WTC11 (cell line): ENCODE measurements at regions not wholly inside any gene's neighbourhood (a gene's known extent, or its start where the extent isn't known, plus 50 kb on each side); places are given as distances from the start of the nearest gene placed in this dataset.
A peak's percentile ranks its signal among the peaks of the same experiment; 100 is the strongest.

Experiments used
- ATAC-seq: fragments of 200-7000 bp; cut with Tn5 transposase; 2 replicates; pipeline ENCODE4 v1.10.0; 2021; ENCODE audit warnings: mild to moderate bottlenecking, moderate library complexity
- CTCF ChIA-PET: fragments of 300-600 bp; sonication (Branson Sonifier 250); formaldehyde crosslinking; loops from one replicate; lab custom pipeline; 2021; ENCODE audit warnings: antibody characterized with exemption; lab: Charles Lee
- POLR2A ChIA-PET: fragments of 350-600 bp; sonication (Branson Sonifier 250); formaldehyde crosslinking; loops from one replicate; lab custom pipeline; 2021; ENCODE audit warnings: antibody characterized with exemption; lab: Charles Lee
- DNase-seq: peaks from one replicate; pipeline ENCODE4 v3.0.0; 2021; ENCODE audit warnings: low spot score
- H3K27ac Mint-ChIP-seq: 2 replicates; pipeline ENCODE4 v1.8.0; 2021; ENCODE audit warnings: mixed read lengths
- H3K27me3 Mint-ChIP-seq: 2 replicates; pipeline ENCODE4 v1.8.0; 2021; ENCODE audit warnings: low read depth, mild to moderate bottlenecking, moderate library complexity, mixed read lengths
- H3K36me3 Mint-ChIP-seq: 2 replicates; pipeline ENCODE4 v1.8.0; 2021; ENCODE audit warnings: mixed read lengths
- H3K4me1 Mint-ChIP-seq: 2 replicates; pipeline ENCODE4 v1.8.0; 2022; ENCODE audit warnings: mixed read lengths
- H3K4me3 Mint-ChIP-seq: 2 replicates; pipeline ENCODE4 v1.8.0; 2021; ENCODE audit warnings: mild to moderate bottlenecking, moderate library complexity, mixed read lengths
- H3K9me3 Mint-ChIP-seq: 2 replicates; pipeline ENCODE4 v1.8.0; 2021; ENCODE audit warnings: mixed read lengths
- ATF1 ChIP-seq: sonication (generic); formaldehyde crosslinking; IDR thresholded peaks from 2 replicates; pipeline ENCODE4 v1.8.1; 2023; ENCODE audit warnings: mild to moderate bottlenecking, moderate library complexity, missing genetic modification reagents
- CBFB ChIP-seq: sonication (generic); formaldehyde crosslinking; IDR thresholded peaks from 2 replicates; pipeline ENCODE4 v1.8.1; 2022; ENCODE audit warnings: mild to moderate bottlenecking, low read depth, missing genetic modification reagents
- ETV6 ChIP-seq: sonication (generic); formaldehyde crosslinking; IDR thresholded peaks from 2 replicates; pipeline ENCODE4 v1.8.1; 2022; ENCODE audit warnings: mild to moderate bottlenecking, missing genetic modification reagents
- FOXJ3 ChIP-seq: sonication (generic); formaldehyde crosslinking; IDR thresholded peaks from 2 replicates; pipeline ENCODE4 v1.9.0; 2021; ENCODE audit warnings: missing genetic modification reagents, mild to moderate bottlenecking, borderline replicate concordance
- FOXP1 ChIP-seq: sonication (generic); formaldehyde crosslinking; IDR thresholded peaks from 2 replicates; pipeline ENCODE4 v1.8.0; 2022; ENCODE audit warnings: missing genetic modification reagents, mild to moderate bottlenecking, moderate library complexity, borderline replicate concordance
- FOXP4 ChIP-seq: sonication (generic); formaldehyde crosslinking; IDR thresholded peaks from 2 replicates; pipeline ENCODE4 v1.8.0; 2022; ENCODE audit warnings: mild to moderate bottlenecking, missing genetic modification reagents
- GTF2I ChIP-seq: fragments of 250-450 bp; sonication (Bioruptor Pico); conservative IDR thresholded peaks from 2 replicates; pipeline ENCODE4 v1.4.0; 2021; ENCODE audit warnings: mild to moderate bottlenecking
- IRF2 ChIP-seq: sonication (generic); formaldehyde crosslinking; IDR thresholded peaks from 2 replicates; pipeline ENCODE4 v1.8.0; 2022; ENCODE audit warnings: low read depth, missing genetic modification reagents, borderline replicate concordance
- SOX15 ChIP-seq: fragments of 250-450 bp; sonication (Bioruptor Pico); IDR thresholded peaks from 2 replicates; pipeline ENCODE4 v1.9.0; 2021; ENCODE audit warnings: mild to moderate bottlenecking
- SP1 ChIP-seq: sonication (generic); formaldehyde crosslinking; conservative IDR thresholded peaks from 2 replicates; pipeline ENCODE4 v1.8.1; 2022; ENCODE audit warnings: missing genetic modification reagents
- TCF7 ChIP-seq: sonication (generic); formaldehyde crosslinking; IDR thresholded peaks from 2 replicates; pipeline ENCODE4 v1.8.0; 2022; ENCODE audit warnings: mild to moderate bottlenecking, low read depth, missing genetic modification reagents, moderate library complexity
- TEAD1 ChIP-seq: sonication (generic); formaldehyde crosslinking; IDR thresholded peaks from 2 replicates; pipeline ENCODE4 v1.8.0; 2022; ENCODE audit warnings: mild to moderate bottlenecking, missing genetic modification reagents
- TEAD4 ChIP-seq: sonication (generic); formaldehyde crosslinking; IDR thresholded peaks from 2 replicates; pipeline ENCODE4 v1.8.0; 2022; ENCODE audit warnings: mild to moderate bottlenecking, missing genetic modification reagents
- TP53 ChIP-seq: sonication (generic); formaldehyde crosslinking; IDR thresholded peaks from 2 replicates; pipeline ENCODE4 v1.8.1; 2023; ENCODE audit warnings: mild to moderate bottlenecking, missing genetic modification reagents
- USF1 ChIP-seq: sonication (generic); formaldehyde crosslinking; IDR thresholded peaks from 2 replicates; pipeline ENCODE4 v1.8.0; 2022; ENCODE audit warnings: mild to moderate bottlenecking, missing genetic modification reagents
- ZBTB21 ChIP-seq: sonication (generic); formaldehyde crosslinking; IDR thresholded peaks from 2 replicates; pipeline ENCODE4 v1.8.1; 2023; ENCODE audit warnings: mild to moderate bottlenecking, missing genetic modification reagents, borderline replicate concordance
- TF ChIP-seq, protein P1 (sequence below): sonication (generic); formaldehyde crosslinking; IDR thresholded peaks from 2 replicates; pipeline ENCODE4 v1.8.1; 2023; ENCODE audit warnings: mild to moderate bottlenecking, missing genetic modification reagents
- TF ChIP-seq, protein P2 (sequence below): sonication (generic); formaldehyde crosslinking; IDR thresholded peaks from 2 replicates; pipeline ENCODE4 v1.8.0; 2023; ENCODE audit warnings: mild to moderate bottlenecking, missing genetic modification reagents

- DNase-seq: peak; percentile 2
- TF ChIP-seq SP1 (CRISPR knock-in tag): no peak
- no peak for TF ChIP-seq CBFB (CRISPR knock-in tag)
- TF ChIP-seq FOXJ3: no peak
- TF ChIP-seq SOX15 (CRISPR knock-in tag): no peak
- no peak for TF ChIP-seq GTF2I
- TF ChIP-seq TEAD1 (CRISPR knock-in tag): no peak
- no peak for TF ChIP-seq USF1 (CRISPR knock-in tag)
- TF ChIP-seq, all 79 proteins: peak for 0
- Mint-ChIP-seq H3K36me3 (peaks cover 36% of the 10 kb centered on the region), H3K4me3 (no peak overlapping the region), H3K27ac (no peak overlapping the region), H3K4me1 (no peaks in the 10 kb centered on the region), H3K27me3 (peaks cover 6% of the 10 kb centered on the region; the same call in 1 of the 2 replicates), H3K9me3 (peaks cover 38% of the 10 kb centered on the region)
- CTCF ChIA-PET: no interaction called here
- POLR2A ChIA-PET: no interaction called here
- no peak for ATAC-seq
Observed at GRCh38 chr15:25248583-25249235, 190.1 kb downstream of the UBE3A start.

GRCh38 chr15:25249236-25250010 is 189.4 kb downstream of the UBE3A start:
- Mint-ChIP-seq H3K27me3 (peaks cover 6% of the 10 kb centered on the region; the same call in 1 of the 2 replicates), H3K4me3 (no peak overlapping the region), H3K36me3 (peaks cover 40% of the 10 kb centered on the region), H3K27ac (no peak overlapping the region), H3K4me1 (no peaks in the 10 kb centered on the region), H3K9me3 (peaks cover 45% of the 10 kb centered on the region)
- CTCF ChIA-PET: no interaction called here
- TF ChIP-seq TCF7 (no peak), FOXP4 (CRISPR knock-in tag) (no peak), TEAD4 (no peak), ATF1 (CRISPR knock-in tag) (no peak), ZBTB21 (CRISPR knock-in tag) (no peak), FOXP1 (CRISPR knock-in tag) (no peak), ETV6 (CRISPR knock-in tag) (no peak), IRF2 (CRISPR knock-in tag) (no peak), TP53 (CRISPR knock-in tag) (no peak), FOXJ3 (no peak)
- TF ChIP-seq, protein P1, sequence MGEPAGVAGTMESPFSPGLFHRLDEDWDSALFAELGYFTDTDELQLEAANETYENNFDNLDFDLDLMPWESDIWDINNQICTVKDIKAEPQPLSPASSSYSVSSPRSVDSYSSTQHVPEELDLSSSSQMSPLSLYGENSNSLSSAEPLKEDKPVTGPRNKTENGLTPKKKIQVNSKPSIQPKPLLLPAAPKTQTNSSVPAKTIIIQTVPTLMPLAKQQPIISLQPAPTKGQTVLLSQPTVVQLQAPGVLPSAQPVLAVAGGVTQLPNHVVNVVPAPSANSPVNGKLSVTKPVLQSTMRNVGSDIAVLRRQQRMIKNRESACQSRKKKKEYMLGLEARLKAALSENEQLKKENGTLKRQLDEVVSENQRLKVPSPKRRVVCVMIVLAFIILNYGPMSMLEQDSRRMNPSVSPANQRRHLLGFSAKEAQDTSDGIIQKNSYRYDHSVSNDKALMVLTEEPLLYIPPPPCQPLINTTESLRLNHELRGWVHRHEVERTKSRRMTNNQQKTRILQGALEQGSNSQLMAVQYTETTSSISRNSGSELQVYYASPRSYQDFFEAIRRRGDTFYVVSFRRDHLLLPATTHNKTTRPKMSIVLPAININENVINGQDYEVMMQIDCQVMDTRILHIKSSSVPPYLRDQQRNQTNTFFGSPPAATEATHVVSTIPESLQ (CRISPR knock-in tag): no peak
- TF ChIP-seq, protein P2, sequence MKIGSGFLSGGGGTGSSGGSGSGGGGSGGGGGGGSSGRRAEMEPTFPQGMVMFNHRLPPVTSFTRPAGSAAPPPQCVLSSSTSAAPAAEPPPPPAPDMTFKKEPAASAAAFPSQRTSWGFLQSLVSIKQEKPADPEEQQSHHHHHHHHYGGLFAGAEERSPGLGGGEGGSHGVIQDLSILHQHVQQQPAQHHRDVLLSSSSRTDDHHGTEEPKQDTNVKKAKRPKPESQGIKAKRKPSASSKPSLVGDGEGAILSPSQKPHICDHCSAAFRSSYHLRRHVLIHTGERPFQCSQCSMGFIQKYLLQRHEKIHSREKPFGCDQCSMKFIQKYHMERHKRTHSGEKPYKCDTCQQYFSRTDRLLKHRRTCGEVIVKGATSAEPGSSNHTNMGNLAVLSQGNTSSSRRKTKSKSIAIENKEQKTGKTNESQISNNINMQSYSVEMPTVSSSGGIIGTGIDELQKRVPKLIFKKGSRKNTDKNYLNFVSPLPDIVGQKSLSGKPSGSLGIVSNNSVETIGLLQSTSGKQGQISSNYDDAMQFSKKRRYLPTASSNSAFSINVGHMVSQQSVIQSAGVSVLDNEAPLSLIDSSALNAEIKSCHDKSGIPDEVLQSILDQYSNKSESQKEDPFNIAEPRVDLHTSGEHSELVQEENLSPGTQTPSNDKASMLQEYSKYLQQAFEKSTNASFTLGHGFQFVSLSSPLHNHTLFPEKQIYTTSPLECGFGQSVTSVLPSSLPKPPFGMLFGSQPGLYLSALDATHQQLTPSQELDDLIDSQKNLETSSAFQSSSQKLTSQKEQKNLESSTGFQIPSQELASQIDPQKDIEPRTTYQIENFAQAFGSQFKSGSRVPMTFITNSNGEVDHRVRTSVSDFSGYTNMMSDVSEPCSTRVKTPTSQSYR (CRISPR knock-in tag): no peak
- TF ChIP-seq, all 79 proteins: peak for 0
- DNase-seq: peak; percentile 0
- POLR2A ChIA-PET: interaction anchor here (0.6 kb wide), 1 partner anchor 655 kb away, joined by 5 read pairs; no protein-coding TSS in a partner anchor
- no peak for ATAC-seq
